ENCODE measurements at regions not wholly inside any gene's neighbourhood (a gene's known extent, or its start where the extent isn't known, plus 50 kb on each side); places are given as distances from the start of the nearest gene placed in this dataset.

DNA sequence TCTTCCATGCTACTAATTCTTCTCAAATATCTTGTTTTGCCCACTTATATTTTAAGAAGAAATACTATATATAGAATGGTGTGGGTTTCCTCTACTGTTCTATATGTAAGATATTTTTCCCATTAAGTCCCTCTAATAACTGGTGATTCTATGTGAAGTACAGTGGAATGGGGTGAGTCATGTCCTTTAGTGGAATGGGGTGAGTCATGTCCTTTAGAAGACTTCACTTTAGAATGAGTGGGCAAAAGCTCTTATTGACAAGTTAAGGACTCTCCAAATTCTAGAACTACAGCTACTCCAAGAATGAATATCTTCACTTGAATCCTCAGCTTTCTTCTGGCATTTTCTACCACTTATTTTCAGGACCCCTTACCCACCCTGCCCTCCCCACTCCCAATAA, 349.9 kb downstream of the ETNK1 start:
- no peaks in the 10 kb centered on the region for H3K4me1 ChIP-seq (ENCODE audit: insufficient read depth)
- H3K9me2 ChIP-seq (ENCODE audit: insufficient read depth) = no peaks in the 10 kb centered on the region
- Mint-ChIP-seq H3K9me3 (no peaks in the 10 kb centered on the region), H3K4me3 (no peak overlapping the region), H3K27me3 (ENCODE audit: insufficient read depth, low read depth, poor library complexity) (no peaks in the 10 kb centered on the region), H3K36me3 (ENCODE audit: low read depth) (no peaks in the 10 kb centered on the region), H3K4me1 (peaks cover 4% of the 10 kb centered on the region; the same call in 2 of the 3 replicates), H3K27ac (no peak overlapping the region)
- H3K79me2 ChIP-seq (replicated peaks; ENCODE audit: insufficient read depth) = no peaks in the 10 kb centered on the region
- no peak overlapping the region for H3K27ac ChIP-seq (ENCODE audit: low read depth)
- DNase-seq (ENCODE audit: low spot score) (no peak), ATAC-seq (no peak)
- no peak overlapping the region for H3K4me3 ChIP-seq
- H2AFZ ChIP-seq = no peak overlapping the region
- H3F3A ChIP-seq (replicated peaks; ENCODE audit: low read depth) = no peaks in the 10 kb centered on the region
- TF ChIP-seq, protein P1, sequence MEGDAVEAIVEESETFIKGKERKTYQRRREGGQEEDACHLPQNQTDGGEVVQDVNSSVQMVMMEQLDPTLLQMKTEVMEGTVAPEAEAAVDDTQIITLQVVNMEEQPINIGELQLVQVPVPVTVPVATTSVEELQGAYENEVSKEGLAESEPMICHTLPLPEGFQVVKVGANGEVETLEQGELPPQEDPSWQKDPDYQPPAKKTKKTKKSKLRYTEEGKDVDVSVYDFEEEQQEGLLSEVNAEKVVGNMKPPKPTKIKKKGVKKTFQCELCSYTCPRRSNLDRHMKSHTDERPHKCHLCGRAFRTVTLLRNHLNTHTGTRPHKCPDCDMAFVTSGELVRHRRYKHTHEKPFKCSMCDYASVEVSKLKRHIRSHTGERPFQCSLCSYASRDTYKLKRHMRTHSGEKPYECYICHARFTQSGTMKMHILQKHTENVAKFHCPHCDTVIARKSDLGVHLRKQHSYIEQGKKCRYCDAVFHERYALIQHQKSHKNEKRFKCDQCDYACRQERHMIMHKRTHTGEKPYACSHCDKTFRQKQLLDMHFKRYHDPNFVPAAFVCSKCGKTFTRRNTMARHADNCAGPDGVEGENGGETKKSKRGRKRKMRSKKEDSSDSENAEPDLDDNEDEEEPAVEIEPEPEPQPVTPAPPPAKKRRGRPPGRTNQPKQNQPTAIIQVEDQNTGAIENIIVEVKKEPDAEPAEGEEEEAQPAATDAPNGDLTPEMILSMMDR (conservative IDR thresholded peaks at IDR 0.05; ENCODE audit: low read depth in 2 of 2) = no peak
- TF ChIP-seq CREB1 (CRISPR knock-in tag; IDR thresholded peaks at IDR 0.05; ENCODE audit: low read depth) (no peak), POLR2AphosphoS5 (IDR thresholded peaks at IDR 0.05; ENCODE audit: low read depth) (no peak), STAT1 (IDR thresholded peaks at IDR 0.05; ENCODE audit: unreplicated experiment) (no peak), NANOG (IDR thresholded peaks at IDR 0.05; ENCODE audit: borderline replicate concordance) (no peak), EZH2phosphoT487 (IDR thresholded peaks at IDR 0.05; ENCODE audit: unreplicated experiment) (no peak), ZNF331 (CRISPR knock-in tag; IDR thresholded peaks at IDR 0.05; ENCODE audit: low read depth) (no peak), EZH2 (IDR thresholded peaks at IDR 0.05; ENCODE audit: low read depth, unreplicated experiment) (no peak), JUNB (IDR thresholded peaks at IDR 0.05; ENCODE audit: unreplicated experiment) (no peak), ZNF114 (CRISPR knock-in tag; IDR thresholded peaks at IDR 0.05) (no peak)
- TF ChIP-seq, protein P2, sequence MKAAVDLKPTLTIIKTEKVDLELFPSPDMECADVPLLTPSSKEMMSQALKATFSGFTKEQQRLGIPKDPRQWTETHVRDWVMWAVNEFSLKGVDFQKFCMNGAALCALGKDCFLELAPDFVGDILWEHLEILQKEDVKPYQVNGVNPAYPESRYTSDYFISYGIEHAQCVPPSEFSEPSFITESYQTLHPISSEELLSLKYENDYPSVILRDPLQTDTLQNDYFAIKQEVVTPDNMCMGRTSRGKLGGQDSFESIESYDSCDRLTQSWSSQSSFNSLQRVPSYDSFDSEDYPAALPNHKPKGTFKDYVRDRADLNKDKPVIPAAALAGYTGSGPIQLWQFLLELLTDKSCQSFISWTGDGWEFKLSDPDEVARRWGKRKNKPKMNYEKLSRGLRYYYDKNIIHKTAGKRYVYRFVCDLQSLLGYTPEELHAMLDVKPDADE (IDR thresholded peaks at IDR 0.05) = no peak
- TF ChIP-seq, protein P3, sequence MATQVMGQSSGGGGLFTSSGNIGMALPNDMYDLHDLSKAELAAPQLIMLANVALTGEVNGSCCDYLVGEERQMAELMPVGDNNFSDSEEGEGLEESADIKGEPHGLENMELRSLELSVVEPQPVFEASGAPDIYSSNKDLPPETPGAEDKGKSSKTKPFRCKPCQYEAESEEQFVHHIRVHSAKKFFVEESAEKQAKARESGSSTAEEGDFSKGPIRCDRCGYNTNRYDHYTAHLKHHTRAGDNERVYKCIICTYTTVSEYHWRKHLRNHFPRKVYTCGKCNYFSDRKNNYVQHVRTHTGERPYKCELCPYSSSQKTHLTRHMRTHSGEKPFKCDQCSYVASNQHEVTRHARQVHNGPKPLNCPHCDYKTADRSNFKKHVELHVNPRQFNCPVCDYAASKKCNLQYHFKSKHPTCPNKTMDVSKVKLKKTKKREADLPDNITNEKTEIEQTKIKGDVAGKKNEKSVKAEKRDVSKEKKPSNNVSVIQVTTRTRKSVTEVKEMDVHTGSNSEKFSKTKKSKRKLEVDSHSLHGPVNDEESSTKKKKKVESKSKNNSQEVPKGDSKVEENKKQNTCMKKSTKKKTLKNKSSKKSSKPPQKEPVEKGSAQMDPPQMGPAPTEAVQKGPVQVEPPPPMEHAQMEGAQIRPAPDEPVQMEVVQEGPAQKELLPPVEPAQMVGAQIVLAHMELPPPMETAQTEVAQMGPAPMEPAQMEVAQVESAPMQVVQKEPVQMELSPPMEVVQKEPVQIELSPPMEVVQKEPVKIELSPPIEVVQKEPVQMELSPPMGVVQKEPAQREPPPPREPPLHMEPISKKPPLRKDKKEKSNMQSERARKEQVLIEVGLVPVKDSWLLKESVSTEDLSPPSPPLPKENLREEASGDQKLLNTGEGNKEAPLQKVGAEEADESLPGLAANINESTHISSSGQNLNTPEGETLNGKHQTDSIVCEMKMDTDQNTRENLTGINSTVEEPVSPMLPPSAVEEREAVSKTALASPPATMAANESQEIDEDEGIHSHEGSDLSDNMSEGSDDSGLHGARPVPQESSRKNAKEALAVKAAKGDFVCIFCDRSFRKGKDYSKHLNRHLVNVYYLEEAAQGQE (IDR thresholded peaks at IDR 0.05; ENCODE audit: unreplicated experiment) = no peak
- TF ChIP-seq, protein P4, sequence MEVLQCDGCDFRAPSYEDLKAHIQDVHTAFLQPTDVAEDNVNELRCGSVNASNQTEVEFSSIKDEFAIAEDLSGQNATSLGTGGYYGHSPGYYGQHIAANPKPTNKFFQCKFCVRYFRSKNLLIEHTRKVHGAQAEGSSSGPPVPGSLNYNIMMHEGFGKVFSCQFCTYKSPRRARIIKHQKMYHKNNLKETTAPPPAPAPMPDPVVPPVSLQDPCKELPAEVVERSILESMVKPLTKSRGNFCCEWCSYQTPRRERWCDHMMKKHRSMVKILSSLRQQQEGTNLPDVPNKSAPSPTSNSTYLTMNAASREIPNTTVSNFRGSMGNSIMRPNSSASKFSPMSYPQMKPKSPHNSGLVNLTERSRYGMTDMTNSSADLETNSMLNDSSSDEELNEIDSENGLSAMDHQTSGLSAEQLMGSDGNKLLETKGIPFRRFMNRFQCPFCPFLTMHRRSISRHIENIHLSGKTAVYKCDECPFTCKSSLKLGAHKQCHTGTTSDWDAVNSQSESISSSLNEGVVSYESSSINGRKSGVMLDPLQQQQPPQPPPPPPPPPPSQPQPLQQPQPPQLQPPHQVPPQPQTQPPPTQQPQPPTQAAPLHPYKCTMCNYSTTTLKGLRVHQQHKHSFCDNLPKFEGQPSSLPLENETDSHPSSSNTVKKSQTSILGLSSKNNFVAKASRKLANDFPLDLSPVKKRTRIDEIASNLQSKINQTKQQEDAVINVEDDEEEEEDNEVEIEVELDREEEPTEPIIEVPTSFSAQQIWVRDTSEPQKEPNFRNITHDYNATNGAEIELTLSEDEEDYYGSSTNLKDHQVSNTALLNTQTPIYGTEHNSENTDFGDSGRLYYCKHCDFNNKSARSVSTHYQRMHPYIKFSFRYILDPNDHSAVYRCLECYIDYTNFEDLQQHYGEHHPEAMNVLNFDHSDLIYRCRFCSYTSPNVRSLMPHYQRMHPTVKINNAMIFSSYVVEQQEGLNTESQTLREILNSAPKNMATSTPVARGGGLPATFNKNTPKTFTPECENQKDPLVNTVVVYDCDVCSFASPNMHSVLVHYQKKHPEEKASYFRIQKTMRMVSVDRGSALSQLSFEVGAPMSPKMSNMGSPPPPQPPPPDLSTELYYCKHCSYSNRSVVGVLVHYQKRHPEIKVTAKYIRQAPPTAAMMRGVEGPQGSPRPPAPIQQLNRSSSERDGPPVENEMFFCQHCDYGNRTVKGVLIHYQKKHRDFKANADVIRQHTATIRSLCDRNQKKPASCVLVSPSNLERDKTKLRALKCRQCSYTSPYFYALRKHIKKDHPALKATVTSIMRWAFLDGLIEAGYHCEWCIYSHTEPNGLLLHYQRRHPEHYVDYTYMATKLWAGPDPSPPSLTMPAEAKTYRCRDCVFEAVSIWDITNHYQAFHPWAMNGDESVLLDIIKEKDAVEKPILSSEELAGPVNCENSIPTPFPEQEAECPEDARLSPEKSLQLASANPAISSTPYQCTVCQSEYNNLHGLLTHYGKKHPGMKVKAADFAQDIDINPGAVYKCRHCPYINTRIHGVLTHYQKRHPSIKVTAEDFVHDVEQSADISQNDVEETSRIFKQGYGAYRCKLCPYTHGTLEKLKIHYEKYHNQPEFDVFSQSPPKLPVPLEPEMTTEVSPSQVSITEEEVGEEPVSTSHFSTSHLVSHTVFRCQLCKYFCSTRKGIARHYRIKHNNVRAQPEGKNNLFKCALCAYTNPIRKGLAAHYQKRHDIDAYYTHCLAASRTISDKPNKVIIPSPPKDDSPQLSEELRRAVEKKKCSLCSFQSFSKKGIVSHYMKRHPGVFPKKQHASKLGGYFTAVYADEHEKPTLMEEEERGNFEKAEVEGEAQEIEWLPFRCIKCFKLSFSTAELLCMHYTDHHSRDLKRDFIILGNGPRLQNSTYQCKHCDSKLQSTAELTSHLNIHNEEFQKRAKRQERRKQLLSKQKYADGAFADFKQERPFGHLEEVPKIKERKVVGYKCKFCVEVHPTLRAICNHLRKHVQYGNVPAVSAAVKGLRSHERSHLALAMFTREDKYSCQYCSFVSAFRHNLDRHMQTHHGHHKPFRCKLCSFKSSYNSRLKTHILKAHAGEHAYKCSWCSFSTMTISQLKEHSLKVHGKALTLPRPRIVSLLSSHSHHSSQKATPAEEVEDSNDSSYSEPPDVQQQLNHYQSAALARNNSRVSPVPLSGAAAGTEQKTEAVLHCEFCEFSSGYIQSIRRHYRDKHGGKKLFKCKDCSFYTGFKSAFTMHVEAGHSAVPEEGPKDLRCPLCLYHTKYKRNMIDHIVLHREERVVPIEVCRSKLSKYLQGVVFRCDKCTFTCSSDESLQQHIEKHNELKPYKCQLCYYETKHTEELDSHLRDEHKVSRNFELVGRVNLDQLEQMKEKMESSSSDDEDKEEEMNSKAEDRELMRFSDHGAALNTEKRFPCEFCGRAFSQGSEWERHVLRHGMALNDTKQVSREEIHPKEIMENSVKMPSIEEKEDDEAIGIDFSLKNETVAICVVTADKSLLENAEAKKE (CRISPR knock-in tag; IDR thresholded peaks at IDR 0.05) = no peak
- H3K36me3 ChIP-seq (ENCODE audit: insufficient read depth) = no peaks in the 10 kb centered on the region
- H3K27me3 ChIP-seq (ENCODE audit: insufficient read depth) = no peaks in the 10 kb centered on the region
- no peak overlapping the region for H3K4me2 ChIP-seq
- no peaks in the 10 kb centered on the region for H4K20me1 ChIP-seq (replicated peaks; ENCODE audit: insufficient read depth)

Measured in GM23338 (cell line).